Panc1 (cell line): ENCODE measurements at regions not wholly inside any gene's neighbourhood (a gene's known extent, or its start where the extent isn't known, plus 50 kb on each side); places are given as distances from the start of the nearest gene placed in this dataset.

Source experiments
- ATAC-seq: fragments of 200-7000 bp; cut with Tn5 transposase; 2 replicates; pipeline ENCODE4 v1.9.1; 2020; ENCODE audit warnings: mild to moderate bottlenecking, moderate library complexity
- BruUV-seq: library from RNA; stranded (reverse); fragments of 400-500 nt; replicated peaks from 2 replicates; lab custom pipeline; 2021; lab: Mats Ljungman, UMichigan
- CTCF ChIA-PET: fragments of 300-600 bp; sonication (Branson Sonifier 250); formaldehyde crosslinking; loops from one replicate; lab custom pipeline; 2022; ENCODE audit warnings: antibody characterized with exemption; lab: Charles Lee
- POLR2A ChIA-PET: fragments of 300-600 bp; sonication (Branson Sonifier 250); formaldehyde crosslinking; loops from one replicate; lab custom pipeline; 2022; ENCODE audit warnings: antibody characterized with exemption; lab: Charles Lee
- DNase-seq: peaks from one replicate; pipeline ENCODE4 v3.0.0-alpha.2; 2010; ENCODE audit warnings: low read depth, low spot score
- H3K27ac ChIP-seq: 2 replicates; pipeline ENCODE4 v1.5.1; 2011; ENCODE audit warnings: mild to moderate bottlenecking, low read length, inconsistent platforms
- H3K27me3 ChIP-seq: fragments of 200-500 bp; sonication (Bioruptor generic); 2 replicates; pipeline ENCODE4 v1.6.0; 2014; ENCODE audit warnings: low read length, inconsistent platforms; ENCODE audit not compliant: control insufficient read depth, insufficient read depth
- H3K36me3 ChIP-seq: fragments of 200-500 bp; sonication (Bioruptor generic); 2 replicates; pipeline ENCODE4 v1.5.1; 2014; ENCODE audit warnings: inconsistent platforms, mild to moderate bottlenecking, low read length, moderate library complexity; ENCODE audit not compliant: control insufficient read depth, insufficient read depth
- H3K4me1 ChIP-seq: 2 replicates; pipeline ENCODE4 v1.5.1; 2011; ENCODE audit warnings: inconsistent platforms, mild to moderate bottlenecking, low read length, moderate library complexity; ENCODE audit not compliant: control insufficient read depth, insufficient read depth
- H3K4me3 ChIP-seq, 2 experiments: 2 replicates each; pipeline ENCODE4 v1.5.1; 2011 to 2012; ENCODE audit warnings: low read depth in 2 of 2, low read length in 2 of 2, mild to moderate bottlenecking in 2 of 2, inconsistent platforms in 1 of 2, moderate library complexity in 1 of 2
- H3K9me3 ChIP-seq: fragments of 200-500 bp; sonication (Bioruptor generic); 2 replicates; pipeline ENCODE4 v1.5.1; 2014; ENCODE audit warnings: low read depth, mild to moderate bottlenecking, inconsistent platforms, low read length, moderate library complexity; ENCODE audit not compliant: control insufficient read depth, insufficient read depth
- CTCF ChIP-seq: fragments of 450-650 bp; IDR thresholded peaks from 2 replicates; pipeline ENCODE4 v1.5.1; 2017; ENCODE audit warnings: mild to moderate bottlenecking
- POLR2AphosphoS5 ChIP-seq: IDR thresholded peaks from 2 replicates; pipeline ENCODE4 v1.6.1; 2012; ENCODE audit warnings: mild to moderate bottlenecking, low read depth, low read length, moderate library complexity
- REST ChIP-seq, 2 experiments: IDR thresholded peaks; 2 replicates each; pipeline ENCODE4 v1.6.1; 2011 to 2012; ENCODE audit warnings: low read depth in 2 of 2, control low read depth in 1 of 2, low read length in 1 of 2, mild to moderate bottlenecking in 1 of 2, moderate library complexity in 1 of 2; ENCODE audit not compliant: insufficient read depth in 1 of 2
- SIN3A ChIP-seq: IDR thresholded peaks from 2 replicates; pipeline ENCODE4 v1.6.1; 2012; ENCODE audit warnings: low read depth, mild to moderate bottlenecking, low read length, moderate library complexity, borderline replicate concordance; ENCODE audit not compliant: insufficient read depth
- TCF7L2 ChIP-seq: IDR thresholded peaks from 2 replicates; pipeline ENCODE4 v1.6.1; 2011; ENCODE audit warnings: mild to moderate bottlenecking, low read depth, low read length, inconsistent platforms
- in situ Hi-C: cut with HindIII; loops from 2 replicates; pipeline ENCODE4 v1.10.0; 2016; ENCODE audit warnings: low sequenced_read_pairs, low pct_unique_long_range_greater_than_20kb
- intact Hi-C: fragments of 100-400 bp; cut with micrococcal nuclease; formaldehyde crosslinking; loops from one replicate; pipeline ENCODE4 v1.10.0; 2022; ENCODE audit not compliant: unreplicated experiment

- no peak overlapping the region for H3K27ac ChIP-seq
- ChIA-PET CTCF (no interaction called here), POLR2A (no interaction called here)
- no TSS peak for BruUV-seq
- H3K9me3 ChIP-seq = no peaks in the 10 kb centered on the region
- no peak for TF ChIP-seq SIN3A
- no peak overlapping the region for H3K4me3 ChIP-seq
- H3K4me1 ChIP-seq = no peaks in the 10 kb centered on the region
- ATAC-seq (no peak), DNase-seq (no peak)
- H3K27me3 ChIP-seq = no peaks in the 10 kb centered on the region
- no peaks in the 10 kb centered on the region for H3K36me3 ChIP-seq
- in situ Hi-C loops (no loop called here), intact Hi-C loops (loop anchor here (10.0 kb wide), 1 partner anchor 756 kb away; no protein-coding TSS in a partner anchor)
Observed at GRCh38 chr20:18909254-18909653, 95.7 kb downstream of the SCP2D1 start.

GRCh38 chr20:18913701-18914100 lies 100.1 kb downstream of the SCP2D1 start:
- H3K27ac ChIP-seq = no peak overlapping the region
- H3K4me1 ChIP-seq = no peaks in the 10 kb centered on the region
- ATAC-seq (no peak), DNase-seq (no peak)
- no peaks in the 10 kb centered on the region for H3K36me3 ChIP-seq
- H3K4me3 ChIP-seq = no peak overlapping the region
- no TSS peak for BruUV-seq
- no peak for TF ChIP-seq SIN3A
- H3K27me3 ChIP-seq = no peaks in the 10 kb centered on the region; the same call in 1 of the 2 replicates
- ChIA-PET CTCF (no interaction called here), POLR2A (no interaction called here)
- in situ Hi-C loops = no loop called here
- intact Hi-C loops = no loop called here
- no peaks in the 10 kb centered on the region for H3K9me3 ChIP-seq

GRCh38 chr20:18914796-18915195 lies 101.2 kb downstream of the SCP2D1 start:
- ChIA-PET POLR2A (no interaction called here), CTCF (interaction anchor here (0.7 kb wide), 1 partner anchor 298 kb away, joined by 3 read pairs; no protein-coding TSS in a partner anchor)
- Histone ChIP-seq H3K36me3 (no peaks in the 10 kb centered on the region), H3K4me3 (no peak overlapping the region), H3K27ac (no peak overlapping the region), H3K9me3 (no peaks in the 10 kb centered on the region), H3K27me3 (no peaks in the 10 kb centered on the region; the same call in 1 of the 2 replicates), H3K4me1 (no peaks in the 10 kb centered on the region)
- intact Hi-C loops = no loop called here
- in situ Hi-C loops = no loop called here
- no peak for TF ChIP-seq REST (IDR thresholded peaks at IDR 0.05; ENCODE audit: insufficient read depth in 1 of 2, low read depth in 2 of 2, low read length in 1 of 2)
- TF ChIP-seq TCF7L2 = no peak
- no peak for TF ChIP-seq POLR2AphosphoS5
- no peak for TF ChIP-seq SIN3A
- no peak for TF ChIP-seq CTCF
- ATAC-seq (no peak), DNase-seq (no peak)
- no TSS peak for BruUV-seq
